KMS-11 (cell line): ENCODE measurements at regions not wholly inside any gene's neighbourhood (a gene's known extent, or its start where the extent isn't known, plus 50 kb on each side); places are given as distances from the start of the nearest gene placed in this dataset.

Experiments used
- H2AFZ ChIP-seq: fragments of 200-600 bp; sonication (generic); 2 replicates; pipeline ENCODE4 v1.6.1; 2016; ENCODE audit warnings: antibody characterized with exemption, mixed run types, low read depth
- H3K27ac ChIP-seq: fragments of 200-600 bp; sonication (generic); 2 replicates; pipeline ENCODE4 v1.6.1; 2016; ENCODE audit warnings: mild to moderate bottlenecking, mixed run types
- H3K27me3 ChIP-seq: fragments of 200-600 bp; sonication (generic); 2 replicates; pipeline ENCODE4 v1.6.1; 2017; ENCODE audit warnings: mild to moderate bottlenecking, low read depth, mixed run types, moderate library complexity; ENCODE audit not compliant: insufficient read depth
- H3K36me3 ChIP-seq: fragments of 200-600 bp; sonication (generic); 2 replicates; pipeline ENCODE4 v1.6.1; 2017; ENCODE audit warnings: mild to moderate bottlenecking, mixed run types; ENCODE audit not compliant: insufficient read depth
- H3K4me1 ChIP-seq: fragments of 200-600 bp; sonication (generic); 2 replicates; pipeline ENCODE4 v1.6.1; 2016; ENCODE audit warnings: mild to moderate bottlenecking, low read depth, mixed run types; ENCODE audit not compliant: poor library complexity, severe bottlenecking
- H3K4me2 ChIP-seq: fragments of 200-600 bp; sonication (generic); 2 replicates; pipeline ENCODE4 v1.7.0; 2016; ENCODE audit warnings: mild to moderate bottlenecking, mixed run types
- H3K4me3 ChIP-seq: fragments of 200-600 bp; sonication (generic); IDR thresholded peaks from 2 replicates; pipeline ENCODE4 v1.6.1; 2017; ENCODE audit warnings: low read depth, low read length, mixed read lengths; ENCODE audit not compliant: insufficient read depth
- H3K79me2 ChIP-seq: fragments of 200-600 bp; sonication (generic); 2 replicates; pipeline ENCODE4 v1.6.1; 2016; ENCODE audit warnings: low read depth, mixed run types; ENCODE audit not compliant: insufficient read depth
- H3K9ac ChIP-seq: fragments of 200-600 bp; sonication (generic); 2 replicates; pipeline ENCODE4 v1.6.1; 2016; ENCODE audit warnings: mild to moderate bottlenecking, mixed run types
- H4K20me1 ChIP-seq: fragments of 200-600 bp; sonication (generic); 2 replicates; pipeline ENCODE4 v1.6.1; 2016; ENCODE audit warnings: mild to moderate bottlenecking, mixed run types; ENCODE audit not compliant: insufficient read depth
- CTCF ChIP-seq: fragments of 200-600 bp; sonication (generic); conservative IDR thresholded peaks from 2 replicates; pipeline ENCODE4 v1.6.1; 2017; ENCODE audit warnings: low read depth, mild to moderate bottlenecking, antibody characterized with exemption, low read length, moderate library complexity, mixed read lengths

GRCh38 chr7:142431491-142431890, 173.6 kb upstream of the PRSS58 start:
- Histone ChIP-seq H3K27me3 (no peaks in the 10 kb centered on the region), H2AFZ (no peak overlapping the region), H3K4me2 (no peak overlapping the region), H3K4me1 (no peaks in the 10 kb centered on the region), H3K27ac (no peak overlapping the region), H3K4me3 (no peak overlapping the region), H3K79me2 (no peaks in the 10 kb centered on the region), H3K9ac (no peak overlapping the region), H3K36me3 (no peaks in the 10 kb centered on the region), H4K20me1 (no peaks in the 10 kb centered on the region)
- TF ChIP-seq CTCF = no peak

- Histone ChIP-seq H3K9ac (no peak overlapping the region), H3K27ac (no peak overlapping the region), H3K36me3 (no peaks in the 10 kb centered on the region), H4K20me1 (no peaks in the 10 kb centered on the region), H3K27me3 (no peaks in the 10 kb centered on the region), H3K4me3 (no peak overlapping the region), H3K79me2 (no peaks in the 10 kb centered on the region), H3K4me1 (no peaks in the 10 kb centered on the region), H3K4me2 (no peak overlapping the region), H2AFZ (no peak overlapping the region)
- no peak for TF ChIP-seq CTCF
Observed at GRCh38 chr7:142428094-142428493, 170.2 kb upstream of the PRSS58 start.

GRCh38 chr7:142425281-142425680, 167.4 kb upstream of the PRSS58 start:
- TF ChIP-seq CTCF = no peak
- H4K20me1 ChIP-seq = no peaks in the 10 kb centered on the region
- no peaks in the 10 kb centered on the region for H3K36me3 ChIP-seq
- no peak overlapping the region for H3K4me3 ChIP-seq
- H3K4me1 ChIP-seq = no peaks in the 10 kb centered on the region
- H3K27ac ChIP-seq = no peak overlapping the region
- H3K79me2 ChIP-seq = no peaks in the 10 kb centered on the region
- H2AFZ ChIP-seq = no peak overlapping the region
- H3K4me2 ChIP-seq = no peak overlapping the region
- no peaks in the 10 kb centered on the region for H3K27me3 ChIP-seq
- H3K9ac ChIP-seq = no peak overlapping the region

GRCh38 chr7:142422621-142423020, 164.8 kb upstream of the PRSS58 start:
- TF ChIP-seq CTCF = no peak
- H3K27me3 ChIP-seq = no peaks in the 10 kb centered on the region
- H4K20me1 ChIP-seq = no peaks in the 10 kb centered on the region
- H3K4me3 ChIP-seq = no peak overlapping the region
- no peaks in the 10 kb centered on the region for H3K4me1 ChIP-seq
- no peak overlapping the region for H2AFZ ChIP-seq
- no peaks in the 10 kb centered on the region for H3K36me3 ChIP-seq
- H3K27ac ChIP-seq = no peak overlapping the region
- H3K4me2 ChIP-seq = no peak overlapping the region
- H3K9ac ChIP-seq = no peak overlapping the region
- no peaks in the 10 kb centered on the region for H3K79me2 ChIP-seq
